Liver (tissue), 8 donors: ENCODE measurements at regions not wholly inside any gene's neighbourhood (a gene's known extent, or its start where the extent isn't known, plus 50 kb on each side); places are given as distances from the start of the nearest gene placed in this dataset.

Experiments
- DNase-seq: peaks from one replicate; pipeline ENCODE4 v3.0.0-alpha.2; 2017; ENCODE audit warnings: low spot score
- H3K27ac ChIP-seq, 2 donors: one replicate each; pipeline ENCODE4 v1.7.0; 2013; ENCODE audit warnings: inconsistent platforms in 2 of 2, low read length in 2 of 2, control low read depth in 1 of 2, low read depth in 1 of 2, mild to moderate bottlenecking in 1 of 2
- H3K27me3 ChIP-seq, 4 donors: one replicate each; pipeline versions ENCODE4 v1.6.1 to v1.7.0; 2013; ENCODE audit warnings: low read length in 3 of 4, inconsistent platforms in 1 of 4, mild to moderate bottlenecking in 1 of 4, moderate library complexity in 1 of 4; ENCODE audit not compliant: control insufficient read depth in 4 of 4, insufficient read depth in 4 of 4
- H3K36me3 ChIP-seq, 4 donors: one replicate each; pipeline versions ENCODE4 v1.6.1 to v1.7.0; 2013; ENCODE audit warnings: low read length in 3 of 4, mild to moderate bottlenecking in 3 of 4, low read depth in 1 of 4, moderate library complexity in 1 of 4; ENCODE audit not compliant: control insufficient read depth in 4 of 4, insufficient read depth in 3 of 4
- H3K4me1 ChIP-seq, 4 donors: one replicate each; pipeline versions ENCODE4 v1.6.1 to v1.7.0; 2013; ENCODE audit warnings: low read length in 3 of 4, mild to moderate bottlenecking in 3 of 4, moderate library complexity in 1 of 4; ENCODE audit not compliant: control insufficient read depth in 4 of 4, insufficient read depth in 4 of 4
- H3K4me3 ChIP-seq, 3 donors: one replicate each; pipeline versions ENCODE4 v1.6.1 to v1.7.0; 2013; ENCODE audit warnings: low read length in 3 of 3, control low read depth in 1 of 3, low read depth in 1 of 3, mild to moderate bottlenecking in 1 of 3
- H3K9ac ChIP-seq, 2 donors: one replicate each; pipeline ENCODE4 v1.7.0; 2013; ENCODE audit warnings: low read length in 2 of 2, mild to moderate bottlenecking in 2 of 2, moderate library complexity in 2 of 2, control low read depth in 1 of 2, low read depth in 1 of 2
- H3K9me3 ChIP-seq, 4 donors: one replicate each; pipeline versions ENCODE4 v1.6.1 to v1.7.0; 2013; ENCODE audit warnings: low read length in 3 of 4; ENCODE audit not compliant: control insufficient read depth in 4 of 4
- ATF3 ChIP-seq: IDR thresholded peaks from 2 replicates; pipeline ENCODE4 v1.6.1; 2016; ENCODE audit warnings: antibody characterized with exemption
- CTCF ChIP-seq: fragments of 150-350 bp; IDR thresholded peaks from 2 replicates; pipeline ENCODE4 v1.5.1; 2017; ENCODE audit warnings: improper control_type of control experiment, low read depth, low read length; ENCODE audit not compliant: missing input control
- EGR1 ChIP-seq, 2 donors: IDR thresholded peaks; 2 replicates each; pipeline ENCODE4 v1.6.1; 2016 to 2018; ENCODE audit warnings: antibody characterized with exemption in 2 of 2, low read depth in 2 of 2
- FOXA1 ChIP-seq: IDR thresholded peaks from 2 replicates; pipeline ENCODE4 v1.6.1; 2016; ENCODE audit warnings: antibody characterized with exemption
- FOXA2 ChIP-seq: IDR thresholded peaks from 2 replicates; pipeline ENCODE4 v1.6.1; 2016; ENCODE audit warnings: antibody characterized with exemption
- HNF4A ChIP-seq, 2 donors: conservative IDR thresholded peaks; 2 replicates each; pipeline ENCODE4 v1.6.1; 2016; ENCODE audit warnings: antibody characterized with exemption in 2 of 2, mild to moderate bottlenecking in 2 of 2
- JUND ChIP-seq, 2 donors: IDR thresholded peaks; 2 replicates each; pipeline ENCODE4 v1.6.1; 2016; ENCODE audit warnings: antibody characterized with exemption in 2 of 2
- MAX ChIP-seq: IDR thresholded peaks from 2 replicates; pipeline ENCODE4 v1.6.1; 2016; ENCODE audit warnings: antibody characterized with exemption
- RAD21 ChIP-seq, 2 donors: IDR thresholded peaks; 2 replicates each; pipeline ENCODE4 v1.6.1; 2016; ENCODE audit warnings: antibody characterized with exemption in 2 of 2, mild to moderate bottlenecking in 2 of 2
- REST ChIP-seq: IDR thresholded peaks from 2 replicates; pipeline ENCODE4 v1.6.1; 2016; ENCODE audit warnings: antibody characterized with exemption, mild to moderate bottlenecking
- RXRA ChIP-seq, 2 donors: IDR thresholded peaks; 2 replicates each; pipeline ENCODE4 v1.6.1; 2017 to 2018; ENCODE audit warnings: antibody characterized with exemption in 2 of 2, mild to moderate bottlenecking in 1 of 2
- SP1 ChIP-seq: IDR thresholded peaks from 2 replicates; pipeline ENCODE4 v1.6.1; 2018; ENCODE audit warnings: antibody characterized with exemption, mild to moderate bottlenecking
- YY1 ChIP-seq: IDR thresholded peaks from 2 replicates; pipeline ENCODE4 v1.6.1; 2016; ENCODE audit warnings: antibody characterized with exemption, mild to moderate bottlenecking
- ZBTB33 ChIP-seq: IDR thresholded peaks from 2 replicates; pipeline ENCODE4 v1.6.1; 2016; ENCODE audit warnings: antibody characterized with exemption
- WGBS: extraction: QIAGEN DNeasy Blood & Tissue Kit; methylation state at CpG from one replicate; pipeline ENCODE4 v1.1.7; 2013; 5-methylcytosine and 5-hydroxymethylcytosine counted together
- donor health status: healthy.
- donor health status: healthy.
- donor health status: healthy.
- donor health status: healthy.
- donor health status: healthy.

GRCh38 chr13:99058527-99059495 lies 80.9 kb upstream of the DOCK9 start:
- no peak for DNase-seq
- TF ChIP-seq FOXA2, result no peak
- TF ChIP-seq ATF3, result no peak
- TF ChIP-seq SP1, result no peak
- no peak for TF ChIP-seq ZBTB33
- TF ChIP-seq REST, result no peak
- TF ChIP-seq JUND (IDR thresholded peaks at IDR 0.05), result no peak
- TF ChIP-seq MAX, result no peak
- no peak for TF ChIP-seq YY1
- no peak for TF ChIP-seq EGR1 (IDR thresholded peaks at IDR 0.05; ENCODE audit: low read depth in 2 of 2)
- TF ChIP-seq RAD21 (IDR thresholded peaks at IDR 0.05), result no peak
- no peak for TF ChIP-seq CTCF
- TF ChIP-seq HNF4A (conservative IDR thresholded peaks at IDR 0.05), result no peak
- TF ChIP-seq FOXA1, result no peak
- no peak for TF ChIP-seq RXRA (IDR thresholded peaks at IDR 0.05)
- peaks cover 5 to 17% (median 13%) of the 10 kb centered on the region in 4 donors for H3K4me1 ChIP-seq
- no peaks in the 10 kb centered on the region for H3K27me3 ChIP-seq
- 87% methylated on average over 8 of the region's 8 CpGs for WGBS
- H3K27ac ChIP-seq, result no peak overlapping the region
- H3K36me3 ChIP-seq, result no peaks in the 10 kb centered on the region
- H3K9ac ChIP-seq, result no peak overlapping the region
- no peaks in the 10 kb centered on the region for H3K9me3 ChIP-seq
- no peak overlapping the region for H3K4me3 ChIP-seq
